GM23248 (cell line): ENCODE measurements at regions not wholly inside any gene's neighbourhood (a gene's known extent, or its start where the extent isn't known, plus 50 kb on each side); places are given as distances from the start of the nearest gene placed in this dataset.

ENCODE experiments used
- EZH2 ChIP-seq: fragments of 200-600 bp; sonication (generic); IDR thresholded peaks from 2 replicates; pipeline ENCODE4 v1.6.1; 2018; ENCODE audit warnings: antibody characterized with exemption, mild to moderate bottlenecking; ENCODE audit not compliant: insufficient read depth, poor library complexity, severe bottlenecking
- EZH2phosphoT487 ChIP-seq: fragments of 200-600 bp; sonication (generic); IDR thresholded peaks from 2 replicates; pipeline ENCODE4 v1.6.1; 2018; ENCODE audit warnings: antibody characterized with exemption, moderate library complexity, mild to moderate bottlenecking, low read depth; ENCODE audit not compliant: insufficient read depth

DNA sequence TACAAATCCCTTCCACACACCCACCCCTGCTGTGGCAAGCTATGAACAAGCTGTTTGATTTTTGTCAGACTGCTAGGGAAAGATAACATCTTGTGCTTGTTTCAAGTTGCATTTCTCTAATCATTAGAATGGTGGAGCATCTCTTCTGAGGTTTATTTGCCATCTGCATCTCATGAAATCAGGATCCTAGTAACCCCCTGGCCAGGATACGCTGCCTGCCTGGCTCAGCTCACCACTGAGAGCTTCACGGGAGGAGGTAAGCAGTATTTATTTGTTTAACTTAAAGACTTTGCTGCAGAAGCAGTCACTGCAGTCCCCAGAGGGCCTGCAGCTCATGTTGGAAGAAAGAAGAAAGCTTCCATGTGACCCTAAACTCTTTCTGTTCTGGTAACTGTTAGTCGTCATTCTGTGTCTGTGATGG lies 83.3 kb upstream of the CXCL14 start:
- TF ChIP-seq EZH2phosphoT487 (no peak), EZH2 (no peak)
